HG02588 (cell line): ENCODE measurements at regions not wholly inside any gene's neighbourhood (a gene's known extent, or its start where the extent isn't known, plus 50 kb on each side); places are given as distances from the start of the nearest gene placed in this dataset.

Experiments used
- ATAC-seq: cut with Tn5 transposase; IDR thresholded peaks from one replicate; pipeline ENCODE4 v1.9.1; 2021; ENCODE audit warnings: mild to moderate bottlenecking, moderate library complexity; ENCODE audit not compliant: unreplicated experiment

DNA sequence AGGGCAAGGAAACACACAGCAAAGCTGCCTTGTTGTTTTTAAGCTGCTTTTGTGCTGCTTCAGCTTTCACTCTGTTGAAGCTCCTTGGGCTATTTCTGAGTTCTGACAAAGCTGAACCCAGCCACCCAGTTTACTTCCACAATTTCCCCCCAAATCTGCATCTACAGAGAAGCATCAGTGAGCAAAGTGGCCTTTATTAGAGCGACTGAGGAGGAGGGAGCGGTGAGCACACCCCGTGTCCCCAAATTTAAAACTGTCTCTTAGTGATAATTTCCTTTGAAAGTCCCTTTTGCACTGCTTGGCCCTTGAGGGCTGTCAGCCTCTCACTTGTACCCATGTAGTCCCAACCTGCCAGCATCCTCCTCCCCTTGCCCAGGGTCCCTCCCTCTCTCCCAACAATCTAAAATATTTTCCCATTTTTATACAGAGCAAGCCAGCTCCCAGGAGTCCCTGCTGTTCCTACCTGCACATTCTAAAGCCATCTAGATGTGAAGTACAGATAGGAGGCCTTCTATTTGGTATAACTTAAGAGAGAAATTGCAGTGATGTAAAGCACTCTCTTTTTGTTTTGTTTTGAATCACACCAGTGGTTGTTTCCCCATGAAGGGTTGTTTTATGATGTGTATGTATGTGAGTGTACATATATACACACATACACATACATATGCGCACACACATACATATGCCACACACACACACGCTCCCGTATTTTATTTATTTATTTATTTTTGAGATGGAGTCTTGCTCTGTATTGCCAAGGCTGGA lies 313.5 kb downstream of the TLE4 start:
- ATAC-seq, result no peak

DNA sequence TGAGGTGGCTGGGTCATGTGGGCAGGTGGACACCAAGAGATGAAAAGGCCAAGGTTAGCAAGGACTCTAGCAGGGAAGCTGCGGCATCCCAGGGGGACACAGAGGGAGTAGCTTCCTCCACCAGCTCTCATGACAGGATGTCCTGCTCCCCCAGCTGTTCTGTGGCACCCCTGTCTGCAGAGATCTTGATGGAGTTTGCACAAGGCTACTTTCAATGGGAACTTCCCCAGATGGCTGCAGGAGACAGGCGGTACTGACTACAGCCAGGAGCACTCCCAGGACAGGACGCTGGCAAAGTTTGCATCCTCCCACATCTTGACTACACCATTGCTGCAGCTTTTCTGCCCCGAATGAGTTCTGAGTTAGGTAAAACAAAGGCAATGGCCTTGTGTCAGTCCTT lies 312.8 kb downstream of the TLE4 start:
- ATAC-seq, result no peak

DNA sequence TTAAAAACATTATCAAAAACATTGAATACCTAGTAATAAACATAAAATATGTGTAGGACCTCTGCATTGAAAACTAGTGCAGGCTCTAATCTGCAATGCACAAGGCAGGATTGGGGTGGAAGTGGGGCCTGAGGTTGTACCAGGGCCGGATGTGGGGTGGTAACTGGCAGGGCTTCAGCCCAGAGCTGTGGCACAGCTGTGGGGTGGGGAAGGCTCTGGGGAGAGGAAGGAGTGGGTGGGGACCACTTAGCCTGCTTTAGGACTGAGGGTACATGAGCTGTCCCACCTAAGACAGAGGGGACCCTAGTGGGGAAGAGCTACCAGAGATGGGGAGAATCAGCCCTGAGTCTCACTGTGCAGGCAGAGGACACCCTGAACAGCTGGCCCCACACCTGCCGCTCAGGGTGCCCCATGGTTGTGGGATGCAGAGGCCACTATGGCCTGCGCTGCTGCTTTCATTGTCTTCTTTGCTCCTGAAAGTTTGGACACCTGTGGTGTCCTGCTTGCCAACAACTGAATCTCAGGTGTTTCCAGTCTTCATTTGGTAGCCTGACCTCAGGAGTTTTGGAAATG lies 311.4 kb downstream of the TLE4 start:
- ATAC-seq, result no peak

DNA sequence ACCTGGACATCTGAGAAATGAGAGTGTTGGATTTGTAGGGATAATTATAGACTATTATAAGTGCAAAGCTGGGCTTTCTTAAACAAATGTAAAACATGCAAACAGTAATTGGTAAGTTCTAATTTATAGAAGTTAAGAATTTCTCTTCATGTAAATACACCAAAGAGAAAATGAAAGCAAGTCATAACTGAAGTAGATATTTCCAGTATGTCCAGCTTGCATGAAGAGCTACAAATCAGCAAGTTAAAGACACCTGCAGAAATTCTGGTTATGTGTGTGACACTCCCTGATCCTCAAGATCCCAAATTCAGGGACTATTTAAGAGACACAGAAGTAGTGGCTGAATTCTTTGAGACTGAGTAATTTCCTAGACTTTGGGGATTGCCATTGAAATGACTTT lies 308.9 kb downstream of the TLE4 start:
- ATAC-seq, result peak; percentile 48

DNA sequence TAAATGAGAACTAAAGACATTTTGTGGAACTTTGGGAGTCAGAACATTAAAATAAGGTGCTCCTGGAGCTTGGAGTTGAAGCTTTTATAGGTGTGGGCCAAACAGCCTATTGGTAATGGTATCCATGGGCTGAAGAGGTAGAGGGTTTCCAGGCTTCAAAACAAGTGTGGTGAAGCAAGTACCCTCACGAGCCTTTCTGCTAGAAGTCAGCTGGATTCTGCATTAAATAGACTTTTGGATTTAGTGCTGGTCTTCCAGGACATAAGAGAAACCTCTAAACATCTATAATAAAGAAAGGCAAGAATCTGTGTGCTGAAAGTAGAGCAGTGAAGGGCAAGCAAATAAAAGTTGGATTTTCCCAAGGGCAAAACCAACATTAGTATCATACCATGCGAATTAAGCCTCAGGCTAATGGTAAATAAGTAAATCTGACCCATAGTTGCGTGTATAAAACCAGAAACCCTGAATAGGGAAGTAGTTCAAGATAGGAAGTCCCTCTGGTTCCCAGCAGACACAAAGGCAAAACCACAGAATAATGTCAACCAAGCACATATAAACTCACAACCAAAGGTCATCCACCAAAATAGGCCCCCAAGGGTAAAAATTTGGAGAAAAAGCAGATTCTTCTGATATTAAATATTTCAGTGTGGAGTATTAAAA lies 306.3 kb downstream of the TLE4 start:
- peak; percentile 61 for ATAC-seq

DNA sequence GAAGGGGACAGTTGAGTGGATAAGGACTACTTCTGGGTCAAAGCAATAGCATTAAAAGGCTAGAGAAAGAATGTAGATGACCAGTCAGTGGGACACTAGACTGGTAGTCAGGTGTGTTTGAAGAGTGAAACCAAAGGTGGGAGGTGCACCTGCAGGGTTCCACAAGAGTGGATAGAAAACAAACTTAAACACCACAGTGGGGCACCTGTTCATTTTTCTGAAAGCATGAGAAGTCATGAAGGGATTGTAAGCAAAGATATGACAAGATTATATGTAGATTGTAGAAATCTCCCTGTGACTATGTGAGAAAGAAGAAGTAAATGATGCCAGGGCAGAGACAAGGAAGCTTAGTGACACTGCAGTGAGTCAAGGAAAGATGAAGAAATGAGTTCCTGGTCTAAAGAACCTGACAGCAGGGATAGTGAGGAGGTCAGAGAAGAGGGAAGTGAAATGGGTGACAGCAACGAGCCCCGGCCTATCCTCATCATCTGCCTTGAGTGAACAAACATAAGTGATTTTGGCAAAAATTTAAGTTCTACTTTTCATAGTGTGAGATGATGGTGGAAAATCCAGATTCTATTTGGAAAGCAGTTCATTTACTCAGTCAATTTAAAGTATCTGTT lies 296.9 kb downstream of the TLE4 start:
- peak; percentile 65 for ATAC-seq

DNA sequence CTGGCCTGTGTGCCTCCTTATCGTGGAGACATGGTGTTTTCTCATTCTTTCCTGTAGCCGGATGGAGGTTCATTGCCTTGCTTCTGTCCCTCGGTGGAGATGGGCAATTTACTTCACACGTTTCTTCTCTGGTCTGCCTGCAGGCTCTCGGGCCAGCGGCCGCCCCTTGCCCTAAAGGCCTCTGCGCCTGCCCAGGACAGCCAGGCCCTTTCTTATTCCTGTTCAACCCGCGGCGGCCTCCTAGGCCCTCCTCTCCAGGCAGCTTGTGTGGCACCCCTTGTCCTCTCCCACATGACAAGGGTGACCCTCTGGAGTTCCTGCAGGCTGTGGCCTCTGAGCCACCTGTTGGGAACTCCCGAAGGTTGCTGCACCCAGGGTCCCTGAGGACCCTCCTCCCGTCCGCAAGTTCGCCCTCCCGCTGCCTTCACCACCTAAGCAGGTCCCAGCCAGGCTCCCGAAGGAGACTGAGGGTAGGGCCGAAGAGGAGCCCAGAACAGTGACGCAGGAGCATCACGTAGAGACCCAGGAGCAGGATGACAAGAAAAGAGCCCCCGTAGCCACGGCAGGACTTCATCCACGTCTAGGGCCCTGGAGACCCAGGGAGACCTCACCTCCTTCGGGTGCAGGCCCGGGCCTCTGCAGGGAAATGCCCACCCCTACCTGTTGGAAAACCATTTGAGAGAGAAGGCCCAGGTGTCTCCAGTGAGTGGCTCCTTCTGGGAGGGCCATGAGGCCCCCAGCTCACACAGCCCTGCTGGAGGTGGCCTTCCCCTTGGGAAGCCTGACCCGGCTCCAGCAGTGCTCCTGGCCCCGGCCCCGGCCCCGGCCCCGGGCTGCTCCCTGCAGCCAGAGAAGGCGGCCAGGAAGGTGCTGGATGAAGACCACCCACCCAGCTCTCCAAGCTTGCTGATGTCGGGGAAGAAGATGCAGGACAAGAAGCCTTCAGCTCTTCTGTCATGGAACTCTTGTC lies 291.4 kb downstream of the TLE4 start:
- ATAC-seq, result no peak

DNA sequence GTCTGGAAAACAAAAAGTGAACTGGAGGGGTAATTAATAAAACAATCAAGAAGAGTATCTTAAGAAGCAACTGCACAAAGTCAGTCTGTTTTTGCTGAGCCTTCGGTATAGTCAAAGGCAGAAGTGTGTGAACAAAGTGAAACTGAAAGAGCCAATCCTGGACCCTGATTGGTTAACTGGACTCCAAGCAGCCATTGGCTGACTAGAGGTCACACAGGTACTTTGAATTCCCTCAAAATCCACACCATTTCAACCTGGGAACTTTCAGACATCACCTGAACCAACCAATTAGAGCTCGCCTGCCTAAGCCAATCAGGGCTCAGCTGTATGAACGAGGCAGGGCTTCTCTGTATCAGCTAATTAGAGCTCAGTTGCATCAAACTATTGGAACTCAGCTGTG lies 286.7 kb downstream of the TLE4 start:
- peak; percentile 68 for ATAC-seq

DNA sequence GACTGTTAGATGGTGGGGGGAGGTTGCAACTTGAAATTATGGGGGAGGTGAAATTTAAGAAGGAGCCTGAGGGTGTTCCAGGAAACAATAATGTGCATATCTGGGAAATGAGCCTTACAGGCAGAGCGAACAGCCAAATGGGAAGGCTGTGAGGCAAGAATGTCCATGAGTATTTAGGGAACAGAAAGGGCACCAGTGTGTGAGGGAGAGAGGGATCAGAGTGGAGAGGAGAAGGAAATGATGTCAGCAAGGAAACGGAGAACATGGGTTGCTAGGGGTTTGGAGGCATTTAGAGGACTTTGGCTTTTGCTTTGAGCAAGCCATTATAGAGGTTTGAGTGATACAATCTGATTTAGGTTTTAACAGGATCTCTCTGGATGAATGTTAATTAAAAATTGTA lies 285.4 kb downstream of the TLE4 start:
- no peak for ATAC-seq

DNA sequence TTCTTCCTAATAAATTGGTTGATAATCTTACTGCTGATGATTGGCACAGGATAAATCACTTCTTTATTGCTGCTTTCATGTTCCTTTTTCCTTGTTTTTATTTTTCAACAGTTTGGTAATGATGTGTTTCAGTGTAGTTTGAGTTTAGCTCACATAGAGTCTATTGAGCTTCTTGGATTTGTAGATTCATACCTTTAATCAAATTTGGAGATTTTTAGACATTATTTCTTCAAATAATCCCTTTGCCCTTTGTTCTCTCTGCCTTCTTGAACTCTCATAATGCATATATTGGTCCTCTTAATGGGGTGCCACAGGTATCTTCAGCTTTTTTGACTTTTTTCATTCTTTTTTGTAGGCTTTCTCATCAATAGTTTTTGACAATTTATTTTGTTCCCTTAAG lies 275.3 kb downstream of the TLE4 start:
- no peak for ATAC-seq

DNA sequence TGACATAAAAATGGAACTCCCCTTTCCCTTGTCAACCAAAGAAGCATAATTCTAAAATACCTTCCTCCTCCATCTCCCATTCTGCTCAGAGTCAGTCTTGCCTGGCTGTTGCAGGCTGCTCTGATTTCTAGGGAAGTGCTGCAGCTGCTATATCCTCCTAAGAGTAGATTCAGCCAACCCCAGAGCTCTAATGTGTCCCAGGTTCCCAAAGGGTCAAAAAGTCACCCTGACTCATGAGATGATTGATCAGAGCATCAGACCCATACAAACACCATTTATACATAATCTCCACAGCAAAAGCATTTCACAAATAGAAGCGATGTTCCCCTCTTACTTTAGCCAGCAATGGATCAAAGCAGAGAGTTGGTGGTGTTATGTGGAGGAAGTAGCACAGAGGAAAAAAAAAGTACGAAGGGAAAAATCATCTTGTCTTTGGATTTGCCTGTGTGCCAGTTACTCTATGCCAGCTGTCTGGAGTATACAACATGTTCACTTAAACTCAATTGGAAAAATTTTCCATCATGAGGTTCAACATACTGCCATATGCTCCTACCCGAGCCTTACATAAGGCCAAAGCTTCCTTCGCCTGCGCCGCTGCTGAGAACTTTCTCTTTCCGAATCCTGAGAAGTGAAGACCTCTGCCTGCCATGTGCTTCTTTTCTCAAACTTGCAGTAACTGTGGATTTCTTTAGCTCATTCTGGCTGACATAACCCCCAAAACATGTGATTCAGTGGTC lies 258.0 kb downstream of the TLE4 start:
- ATAC-seq, result no peak

DNA sequence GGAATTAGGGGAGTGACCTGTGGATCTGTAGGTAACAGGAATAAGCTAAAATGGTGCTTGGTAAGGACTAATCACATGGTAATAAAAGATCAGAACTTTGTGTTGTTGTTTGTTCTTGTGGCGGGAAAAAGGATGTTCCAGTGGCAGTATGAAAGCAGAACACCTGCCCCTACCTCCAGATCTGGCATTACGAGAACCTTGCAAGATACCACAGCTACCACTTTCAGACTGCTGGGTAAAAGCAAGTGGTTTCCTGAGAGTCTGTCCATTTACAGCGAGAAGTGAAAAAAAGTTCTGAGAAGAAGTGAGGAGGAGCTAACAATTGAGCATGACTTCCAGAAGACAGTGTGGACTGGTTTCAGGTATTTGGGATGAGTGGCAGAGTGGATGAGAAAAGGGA lies 252.5 kb downstream of the TLE4 start:
- ATAC-seq, result peak; percentile 99

DNA sequence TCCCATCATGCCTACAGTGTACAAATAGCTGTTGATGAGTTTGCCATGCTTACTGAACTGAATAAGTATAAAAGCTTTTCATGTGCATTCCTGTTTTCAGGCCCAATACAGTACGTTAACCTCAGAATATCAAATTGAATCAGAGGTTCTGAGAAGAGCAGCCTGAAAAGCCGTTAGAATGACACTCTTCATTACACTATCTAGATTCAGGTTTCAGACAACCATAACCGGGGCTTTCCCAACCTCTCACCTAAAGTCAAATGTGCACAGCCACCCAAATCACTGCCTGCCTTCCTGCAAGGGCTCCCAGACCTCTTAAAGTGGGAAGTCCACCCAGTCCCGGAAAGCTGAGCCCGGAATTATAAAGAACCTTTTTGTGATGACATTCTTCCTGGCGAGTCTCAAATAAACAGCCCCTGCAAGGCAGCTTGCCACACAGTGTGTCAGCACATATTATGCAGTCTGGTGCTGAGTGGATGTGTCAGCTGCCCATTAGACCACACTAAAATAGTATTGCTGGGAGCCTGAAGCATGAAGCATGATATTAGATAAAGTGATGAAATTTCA lies 245.8 kb downstream of the TLE4 start:
- ATAC-seq, result peak; percentile 87

DNA sequence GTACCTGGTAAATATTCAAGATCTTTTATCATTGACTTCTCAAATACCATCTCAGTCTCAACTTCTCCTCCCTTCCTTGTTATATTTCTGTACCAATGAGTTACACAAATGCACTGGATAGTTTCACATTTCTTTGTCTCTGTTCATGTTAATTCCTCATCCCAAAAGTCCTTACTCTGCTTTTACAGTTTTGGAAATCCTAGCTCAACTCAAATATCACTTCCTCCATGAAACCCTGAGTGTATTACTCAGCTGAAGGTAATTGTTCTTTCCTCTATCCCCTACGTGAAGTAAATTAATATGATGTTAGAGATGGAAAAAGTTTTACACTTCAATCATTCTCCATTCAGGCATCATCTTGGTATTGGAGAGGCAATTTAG lies 241.5 kb downstream of the TLE4 start:
- ATAC-seq, result no peak

DNA sequence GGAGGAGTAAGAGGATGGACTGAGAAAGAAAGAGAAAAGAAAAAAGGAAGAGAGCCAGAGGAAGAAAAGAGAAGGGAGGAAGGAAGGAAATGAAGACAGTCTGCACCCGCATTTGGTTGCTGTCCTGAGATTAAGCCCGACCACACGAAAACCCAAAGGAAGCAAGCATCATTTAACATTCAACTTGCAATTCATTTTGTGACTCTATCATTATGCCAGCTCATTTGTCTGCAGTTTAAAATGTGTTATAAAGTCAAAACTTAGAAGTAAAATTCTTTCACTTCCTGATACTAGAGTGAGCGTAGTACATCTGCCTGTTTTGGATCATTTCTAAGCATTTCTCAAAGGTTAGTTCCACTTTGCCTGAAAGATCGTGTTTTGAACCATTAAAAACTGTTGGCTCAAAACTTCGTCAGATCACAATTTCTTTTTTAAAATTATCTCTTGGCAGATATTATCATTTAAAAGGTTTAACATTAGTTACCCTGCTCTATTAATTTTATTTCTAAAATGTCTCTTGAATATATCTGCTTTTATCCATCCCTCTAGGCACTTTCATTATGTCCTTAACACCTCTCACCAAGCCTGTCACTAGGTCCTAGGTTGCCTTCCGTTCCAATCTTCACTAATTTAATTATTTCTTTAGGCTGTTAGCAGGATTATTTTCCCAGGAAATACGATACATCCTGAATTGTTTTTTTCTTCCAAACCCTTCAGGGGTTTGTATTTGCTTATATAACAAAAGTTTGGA lies 240.9 kb downstream of the TLE4 start:
- peak; percentile 74 for ATAC-seq

DNA sequence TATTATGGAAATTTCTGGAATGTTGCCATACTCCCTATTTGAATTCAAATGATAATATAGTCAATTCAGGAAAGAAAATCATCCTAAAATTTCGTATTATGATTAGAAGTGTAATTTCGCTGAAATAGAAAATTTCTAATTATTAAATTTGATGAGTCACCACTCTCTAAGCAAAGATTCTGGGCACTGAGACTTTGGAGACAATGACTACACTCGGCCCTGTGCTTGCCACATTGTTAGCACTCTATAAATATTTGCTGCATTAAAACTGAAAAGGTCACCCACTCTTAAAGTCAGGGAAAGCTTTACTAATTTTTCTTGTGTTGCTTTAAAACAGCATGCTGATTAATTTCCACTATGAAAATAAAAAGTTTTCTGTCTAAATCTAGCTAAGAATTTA lies 240.3 kb downstream of the TLE4 start:
- ATAC-seq, result peak; percentile 6

DNA sequence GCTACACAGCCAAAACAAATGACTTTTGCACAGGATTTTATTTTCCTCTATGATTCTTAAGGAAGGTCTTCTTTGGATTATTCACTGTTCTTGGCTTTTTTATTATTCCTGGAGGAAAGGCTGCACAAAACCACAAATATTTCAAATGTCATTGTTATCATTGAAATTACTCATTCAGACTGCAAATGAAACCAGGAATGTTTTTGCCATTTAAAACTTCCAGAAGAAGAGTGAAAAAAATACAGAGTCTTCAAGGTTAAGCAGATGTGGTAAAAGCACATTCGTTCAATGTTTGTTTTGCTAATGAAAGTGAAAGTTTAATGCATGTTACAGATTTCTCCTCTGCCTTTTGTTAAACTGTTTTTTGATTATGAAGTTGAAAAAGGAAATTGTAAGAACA lies 238.2 kb downstream of the TLE4 start:
- no peak for ATAC-seq

DNA sequence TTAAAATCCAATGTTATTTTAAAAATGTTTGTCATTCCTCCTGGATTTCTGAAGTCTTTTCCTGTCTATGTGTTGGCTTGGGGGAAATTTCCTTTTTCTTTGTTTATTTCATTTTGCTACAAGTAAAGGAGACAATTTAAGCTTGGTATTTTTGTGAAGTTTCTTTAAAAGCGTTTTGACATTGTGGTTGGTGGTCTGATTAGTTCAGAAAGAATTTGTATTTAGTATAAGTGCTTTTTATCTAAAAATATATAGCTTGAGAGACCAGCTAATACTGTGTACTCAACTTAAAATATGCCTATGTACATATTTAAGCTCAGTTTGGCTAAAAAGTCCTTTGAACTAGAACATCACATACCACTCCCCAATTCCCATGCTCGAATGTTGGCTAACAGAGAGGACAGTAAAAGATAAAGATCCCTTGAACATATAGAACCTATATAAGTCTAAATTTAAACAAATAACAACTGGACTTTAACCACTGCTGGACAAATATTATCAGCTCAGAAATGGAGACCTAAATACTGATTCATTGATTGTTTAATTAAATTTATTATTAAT lies 237.6 kb downstream of the TLE4 start:
- ATAC-seq, result no peak

DNA sequence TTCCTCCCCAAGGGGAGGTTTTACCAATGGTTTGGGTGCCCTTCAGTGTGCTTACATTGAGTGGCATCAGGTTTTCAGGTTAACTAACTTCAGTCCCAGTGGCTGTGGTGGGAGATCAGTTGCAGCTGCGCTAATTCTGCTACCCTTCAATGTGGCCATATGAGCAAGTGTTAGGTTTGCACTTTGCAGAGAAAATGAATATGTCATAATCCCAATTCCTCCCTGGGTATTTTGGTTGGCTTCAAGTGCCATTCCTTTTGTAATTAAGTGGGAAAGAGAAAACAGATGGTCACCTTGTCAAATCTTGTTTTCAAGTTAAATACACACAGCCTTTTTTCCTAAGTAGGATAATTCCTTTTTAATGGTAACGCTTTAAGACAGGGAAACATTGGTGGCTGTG lies 236.2 kb downstream of the TLE4 start:
- no peak for ATAC-seq
